Activated T-cell treated with anti-CD3 and anti-CD28 coated beads for 4 hours (primary cell): ENCODE measurements at regions not wholly inside any gene's neighbourhood (a gene's known extent, or its start where the extent isn't known, plus 50 kb on each side); places are given as distances from the start of the nearest gene placed in this dataset.

Experiments used
- DNase-seq: peaks from one replicate; pipeline ENCODE4 v3.0.0-alpha.2; 2020

- no peak for DNase-seq
These were observed 126.1 kb upstream of the WWC1 start for GRCh38 chr5:168165221-168165914.

GRCh38 chr5:168165977-168166376, 125.5 kb upstream of the WWC1 start:
- no peak for DNase-seq

- DNase-seq = no peak
These were observed 124.1 kb upstream of the WWC1 start for GRCh38 chr5:168167338-168167737.

- DNase-seq = no peak
These were observed 122.3 kb upstream of the WWC1 start for GRCh38 chr5:168168978-168169698.

- DNase-seq = no peak
These were observed 121.7 kb upstream of the WWC1 start for GRCh38 chr5:168169791-168170190.

GRCh38 chr5:168171901-168172759, 119.3 kb upstream of the WWC1 start:
- DNase-seq = no peak

- DNase-seq = no peak
These were observed 118.7 kb upstream of the WWC1 start for GRCh38 chr5:168172760-168173223.

- DNase-seq = no peak
These were observed 117.1 kb upstream of the WWC1 start for GRCh38 chr5:168174376-168174775.

- no peak for DNase-seq
These were observed 115.2 kb upstream of the WWC1 start for GRCh38 chr5:168176251-168176650.

- DNase-seq = no peak
These were observed 114.5 kb upstream of the WWC1 start for GRCh38 chr5:168176941-168177340.

- DNase-seq = no peak
These were observed 113.5 kb upstream of the WWC1 start for GRCh38 chr5:168177831-168178450.

GRCh38 chr5:168179192-168179593, 112.3 kb upstream of the WWC1 start:
- no peak for DNase-seq

GRCh38 chr5:168182269-168182668, 109.2 kb upstream of the WWC1 start:
- no peak for DNase-seq

GRCh38 chr5:168184103-168184502, 107.3 kb upstream of the WWC1 start:
- no peak for DNase-seq

GRCh38 chr5:168186289-168187074, 105.0 kb upstream of the WWC1 start:
- DNase-seq = no peak

- DNase-seq = no peak
These were observed 103.8 kb upstream of the WWC1 start for GRCh38 chr5:168187614-168188013.

GRCh38 chr5:168188182-168188581, 103.3 kb upstream of the WWC1 start:
- DNase-seq = no peak

- DNase-seq = no peak
These were observed 99.3 kb upstream of the WWC1 start for GRCh38 chr5:168192120-168192519.

- DNase-seq = no peak
These were observed 97.8 kb upstream of the WWC1 start for GRCh38 chr5:168193493-168194250.

GRCh38 chr5:168195110-168195509, 96.3 kb upstream of the WWC1 start:
- no peak for DNase-seq

- no peak for DNase-seq
These were observed 93.1 kb upstream of the WWC1 start for GRCh38 chr5:168198359-168198758.
